ENCODE measurements at regions not wholly inside any gene's neighbourhood (a gene's known extent, or its start where the extent isn't known, plus 50 kb on each side); places are given as distances from the start of the nearest gene placed in this dataset.

GRCh38 chr6:139779988-139780774 is 405.7 kb upstream of the CITED2 start:
- H3K4me3 Mint-ChIP-seq (ENCODE audit: unreplicated experiment), result no peak overlapping the region
- H3K4me1 Mint-ChIP-seq (ENCODE audit: low read depth, unreplicated experiment), result peaks cover 35% of the 10 kb centered on the region
- no peak for DNase-seq
- peaks cover 7% of the 10 kb centered on the region for H3K9me3 Mint-ChIP-seq (ENCODE audit: unreplicated experiment)
- TF ChIP-seq CTCF (IDR thresholded peaks at IDR 0.05; ENCODE audit: partially characterized antibody, unreplicated experiment), result no peak
- H3K27ac Mint-ChIP-seq (ENCODE audit: unreplicated experiment), result no peak overlapping the region
- no peaks in the 10 kb centered on the region for H3K36me3 Mint-ChIP-seq (ENCODE audit: unreplicated experiment)
- peaks cover 6% of the 10 kb centered on the region for H3K27me3 Mint-ChIP-seq (ENCODE audit: unreplicated experiment)

GRCh38 chr6:139778688-139779087 is 404.2 kb upstream of the CITED2 start:
- no peak for TF ChIP-seq CTCF (IDR thresholded peaks at IDR 0.05; ENCODE audit: partially characterized antibody, unreplicated experiment)
- no peak overlapping the region for H3K4me3 Mint-ChIP-seq (ENCODE audit: unreplicated experiment)
- peaks cover 37% of the 10 kb centered on the region for H3K4me1 Mint-ChIP-seq (ENCODE audit: low read depth, unreplicated experiment)
- peak overlapping the region; percentile 92 for H3K27ac Mint-ChIP-seq (ENCODE audit: unreplicated experiment)
- DNase-seq, result no peak
- peaks cover 7% of the 10 kb centered on the region for H3K9me3 Mint-ChIP-seq (ENCODE audit: unreplicated experiment)
- H3K27me3 Mint-ChIP-seq (ENCODE audit: unreplicated experiment), result peaks cover 10% of the 10 kb centered on the region
- H3K36me3 Mint-ChIP-seq (ENCODE audit: unreplicated experiment), result no peaks in the 10 kb centered on the region

- no peaks in the 10 kb centered on the region for H3K36me3 Mint-ChIP-seq (ENCODE audit: unreplicated experiment)
- H3K27ac Mint-ChIP-seq (ENCODE audit: unreplicated experiment), result peak overlapping the region; percentile 92
- peak overlapping the region; percentile 74 for H3K4me3 Mint-ChIP-seq (ENCODE audit: unreplicated experiment)
- peaks cover 7% of the 10 kb centered on the region for H3K9me3 Mint-ChIP-seq (ENCODE audit: unreplicated experiment)
- no peak for TF ChIP-seq CTCF (IDR thresholded peaks at IDR 0.05; ENCODE audit: partially characterized antibody, unreplicated experiment)
- peaks cover 10% of the 10 kb centered on the region for H3K27me3 Mint-ChIP-seq (ENCODE audit: unreplicated experiment)
- DNase-seq, result no peak
- peaks cover 37% of the 10 kb centered on the region for H3K4me1 Mint-ChIP-seq (ENCODE audit: low read depth, unreplicated experiment)
Measured at GRCh38 chr6:139778106-139778505, 403.7 kb upstream of the CITED2 start.

- no peaks in the 10 kb centered on the region for H3K36me3 Mint-ChIP-seq (ENCODE audit: unreplicated experiment)
- peak; percentile 84 for DNase-seq
- H3K4me1 Mint-ChIP-seq (ENCODE audit: low read depth, unreplicated experiment), result peaks cover 37% of the 10 kb centered on the region
- H3K27me3 Mint-ChIP-seq (ENCODE audit: unreplicated experiment), result peaks cover 10% of the 10 kb centered on the region
- H3K9me3 Mint-ChIP-seq (ENCODE audit: unreplicated experiment), result peaks cover 7% of the 10 kb centered on the region
- H3K27ac Mint-ChIP-seq (ENCODE audit: unreplicated experiment), result peak overlapping the region; percentile 92
- no peak for TF ChIP-seq CTCF (IDR thresholded peaks at IDR 0.05; ENCODE audit: partially characterized antibody, unreplicated experiment)
- peak overlapping the region; percentile 63 for H3K4me3 Mint-ChIP-seq (ENCODE audit: unreplicated experiment)
Measured at GRCh38 chr6:139777202-139777970, 402.9 kb upstream of the CITED2 start.

GRCh38 chr6:139776041-139776440 is 401.6 kb upstream of the CITED2 start:
- peak overlapping the region; percentile 7 for H3K27ac Mint-ChIP-seq (ENCODE audit: unreplicated experiment)
- TF ChIP-seq CTCF (IDR thresholded peaks at IDR 0.05; ENCODE audit: partially characterized antibody, unreplicated experiment), result no peak
- H3K27me3 Mint-ChIP-seq (ENCODE audit: unreplicated experiment), result peaks cover 10% of the 10 kb centered on the region
- H3K36me3 Mint-ChIP-seq (ENCODE audit: unreplicated experiment), result no peaks in the 10 kb centered on the region
- no peak for DNase-seq
- peaks cover 7% of the 10 kb centered on the region for H3K9me3 Mint-ChIP-seq (ENCODE audit: unreplicated experiment)
- no peak overlapping the region for H3K4me3 Mint-ChIP-seq (ENCODE audit: unreplicated experiment)
- peaks cover 37% of the 10 kb centered on the region for H3K4me1 Mint-ChIP-seq (ENCODE audit: low read depth, unreplicated experiment)

Data from glutamatergic neuron (in vitro differentiated cells).